NB4 (cell line): ENCODE measurements at regions not wholly inside any gene's neighbourhood (a gene's known extent, or its start where the extent isn't known, plus 50 kb on each side); places are given as distances from the start of the nearest gene placed in this dataset.

Source experiments
- DNase-seq: peaks from one replicate; pipeline ENCODE4 v3.0.0; 2010; ENCODE audit warnings: low read depth
- H3K4me3 ChIP-seq: one replicate; pipeline ENCODE4 v1.5.1; 2011; ENCODE audit warnings: mild to moderate bottlenecking, low read depth, low read length, moderate library complexity
- CTCF ChIP-seq: IDR thresholded peaks from one replicate; pipeline ENCODE4 v1.5.1; 2012; ENCODE audit warnings: low read depth, low read length
- MAX ChIP-seq: IDR thresholded peaks from 2 replicates; pipeline ENCODE4 v1.6.1; 2011; ENCODE audit warnings: low read depth, low read length
- MYC ChIP-seq: IDR thresholded peaks from 2 replicates; pipeline ENCODE4 v1.6.1; 2011; ENCODE audit warnings: low read depth, low read length
- POLR2A ChIP-seq: IDR thresholded peaks from 2 replicates; pipeline ENCODE4 v1.6.1; 2011; ENCODE audit warnings: mild to moderate bottlenecking; ENCODE audit not compliant: insufficient read length; ENCODE audit errors: extremely low read depth

DNA sequence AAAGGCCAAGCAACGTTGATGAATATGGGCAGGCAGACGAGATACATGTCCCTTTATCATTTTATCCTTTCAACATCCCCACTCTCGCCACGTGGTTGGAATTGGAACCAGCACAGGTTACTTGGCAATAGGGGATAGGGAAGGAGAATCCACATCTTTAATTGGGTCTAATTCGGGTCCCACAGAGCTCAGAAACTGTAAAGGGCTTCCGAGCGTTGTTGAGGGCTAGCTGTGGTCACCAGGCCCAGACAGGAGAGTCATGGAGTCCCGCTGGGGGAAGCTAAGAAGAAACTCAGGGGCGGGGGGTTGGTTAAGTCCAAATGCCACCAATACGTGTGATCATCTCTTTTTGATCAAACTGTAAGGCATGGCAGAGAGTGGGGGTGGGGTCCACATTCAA, 271.3 kb upstream of the ZFHX3 start:
- H3K4me3 ChIP-seq, result no peak overlapping the region
- no peak for TF ChIP-seq POLR2A
- DNase-seq, result no peak

GRCh38 chr16:73317321-73317857, 269.5 kb upstream of the ZFHX3 start:
- TF ChIP-seq POLR2A (no peak), CTCF (no peak), MYC (no peak), MAX (no peak)
- no peak for DNase-seq
- H3K4me3 ChIP-seq, result no peak overlapping the region

DNA sequence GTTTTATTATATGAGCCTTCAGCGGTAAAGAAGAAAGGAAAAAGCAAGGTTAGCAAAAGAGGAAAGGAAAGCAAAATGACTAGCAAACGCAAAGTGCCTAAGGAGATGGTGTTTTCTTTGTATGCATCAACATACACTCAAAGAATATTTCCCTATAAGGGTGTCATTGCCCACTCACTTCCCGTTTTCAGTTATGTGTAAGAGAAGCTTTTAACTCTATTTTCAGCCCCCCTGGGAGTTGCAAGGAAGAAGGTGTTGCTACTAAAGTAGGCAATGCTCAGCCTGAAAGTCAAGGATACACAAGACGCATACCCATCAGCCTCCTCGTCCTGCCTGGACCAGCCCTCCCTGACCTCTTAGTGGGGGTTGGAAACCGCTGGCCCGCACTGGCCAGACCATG, 267.7 kb upstream of the ZFHX3 start:
- TF ChIP-seq CTCF, result no peak
- no peak for TF ChIP-seq MAX
- TF ChIP-seq POLR2A, result no peak
- peak; percentile 81 for DNase-seq
- no peak overlapping the region for H3K4me3 ChIP-seq

GRCh38 chr16:73313950-73314349, 266.0 kb upstream of the ZFHX3 start:
- no peak for TF ChIP-seq POLR2A
- no peak for TF ChIP-seq MYC
- no peak for TF ChIP-seq MAX
- TF ChIP-seq CTCF, result no peak
- no peak overlapping the region for H3K4me3 ChIP-seq
- no peak for DNase-seq

- no peak for DNase-seq
- no peak overlapping the region for H3K4me3 ChIP-seq
- TF ChIP-seq MYC, result no peak
- TF ChIP-seq MAX, result no peak
- no peak for TF ChIP-seq CTCF
- no peak for TF ChIP-seq POLR2A
Observed at GRCh38 chr16:73311857-73312723, 264.2 kb upstream of the ZFHX3 start.

DNA sequence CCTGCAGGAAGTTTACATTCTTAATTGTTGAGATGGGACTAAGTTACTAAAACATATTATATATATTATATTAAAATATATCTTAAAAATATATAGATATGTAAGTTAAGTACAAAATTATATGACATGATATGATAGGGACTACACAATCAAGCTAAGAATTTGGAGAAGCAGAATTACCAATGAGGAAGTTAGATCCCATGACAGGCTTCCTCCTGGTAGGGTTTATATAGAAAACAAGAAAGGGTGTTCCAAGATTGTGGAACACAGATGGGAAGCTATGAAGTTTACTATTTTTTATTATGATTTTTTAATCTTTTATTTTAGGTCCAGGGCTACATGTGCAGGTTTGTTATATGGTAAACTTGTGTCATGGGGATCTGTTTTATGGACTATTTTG, 260.8 kb upstream of the ZFHX3 start:
- H3K4me3 ChIP-seq, result no peak overlapping the region
- DNase-seq, result no peak
- TF ChIP-seq POLR2A, result no peak
- no peak for TF ChIP-seq CTCF
- no peak for TF ChIP-seq MYC
